ENCODE measurements at regions not wholly inside any gene's neighbourhood (a gene's known extent, or its start where the extent isn't known, plus 50 kb on each side); places are given as distances from the start of the nearest gene placed in this dataset.

DNA sequence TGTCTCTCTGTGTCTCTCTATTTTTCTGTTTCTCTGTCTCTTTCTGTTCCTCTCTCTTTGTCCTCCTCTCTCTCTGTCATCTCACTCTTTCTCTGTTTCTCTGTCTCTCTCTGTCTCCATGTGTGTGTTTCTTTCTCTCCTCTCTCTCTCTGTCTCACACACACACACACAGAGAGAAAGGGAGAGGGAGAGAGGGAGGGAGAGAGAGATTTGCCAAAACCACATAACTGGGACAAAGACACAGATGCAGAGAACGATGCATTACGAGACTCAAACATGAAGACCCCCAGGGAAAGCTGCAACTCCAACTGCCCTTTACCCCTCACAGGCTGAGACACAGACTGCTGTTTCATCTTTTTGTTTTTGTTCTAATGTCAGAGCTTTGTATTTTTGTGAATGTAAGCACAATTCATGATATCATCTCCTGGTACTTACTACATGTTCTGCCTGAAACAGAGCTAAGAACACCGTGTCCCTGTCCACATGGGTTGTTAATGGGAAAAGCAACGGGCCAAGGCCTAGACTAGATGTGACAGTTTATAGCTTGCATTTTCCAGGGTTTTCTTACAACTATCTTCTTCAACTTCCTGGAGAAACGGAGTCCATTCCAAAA lies 177.1 kb upstream of the ARID1B start:
- no peak for TF ChIP-seq CTCF (IDR thresholded peaks at IDR 0.05; ENCODE audit: insufficient read depth, low read depth, low read length, missing control alignments)
- no peak for DNase-seq (ENCODE audit: low read depth)
- H3K4me3 ChIP-seq (ENCODE audit: low read depth, low read length), result no peak overlapping the region

GRCh38 chr6:156599366-156599765 lies 177.8 kb upstream of the ARID1B start:
- DNase-seq (ENCODE audit: low read depth), result no peak
- TF ChIP-seq CTCF (IDR thresholded peaks at IDR 0.05; ENCODE audit: insufficient read depth, low read depth, low read length, missing control alignments), result no peak
- H3K4me3 ChIP-seq (ENCODE audit: low read depth, low read length), result no peak overlapping the region

DNA sequence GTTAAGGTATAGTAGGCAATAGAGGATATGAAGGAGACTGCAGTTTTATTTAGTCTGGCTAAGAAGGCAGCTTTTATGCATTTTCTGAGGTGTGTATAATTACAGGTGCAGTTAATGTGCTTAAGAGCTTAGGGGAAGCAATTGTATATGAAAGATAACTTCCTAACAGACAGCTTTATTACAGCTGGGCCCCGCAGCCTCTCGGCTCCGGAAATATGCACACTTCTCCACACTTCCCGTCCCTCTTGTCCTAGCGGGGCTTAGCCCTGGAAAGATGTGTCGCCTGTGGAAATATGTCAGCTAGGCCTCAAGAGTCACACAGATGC lies 178.4 kb upstream of the ARID1B start:
- TF ChIP-seq CTCF (IDR thresholded peaks at IDR 0.05; ENCODE audit: insufficient read depth, low read depth, low read length, missing control alignments), result no peak
- DNase-seq (ENCODE audit: low read depth), result no peak
- no peak overlapping the region for H3K4me3 ChIP-seq (ENCODE audit: low read depth, low read length)

GRCh38 chr6:156598071-156598854 lies 178.9 kb upstream of the ARID1B start:
- no peak overlapping the region for H3K4me3 ChIP-seq (ENCODE audit: low read depth, low read length)
- DNase-seq (ENCODE audit: low read depth), result no peak
- no peak for TF ChIP-seq CTCF (IDR thresholded peaks at IDR 0.05; ENCODE audit: insufficient read depth, low read depth, low read length, missing control alignments)

DNA sequence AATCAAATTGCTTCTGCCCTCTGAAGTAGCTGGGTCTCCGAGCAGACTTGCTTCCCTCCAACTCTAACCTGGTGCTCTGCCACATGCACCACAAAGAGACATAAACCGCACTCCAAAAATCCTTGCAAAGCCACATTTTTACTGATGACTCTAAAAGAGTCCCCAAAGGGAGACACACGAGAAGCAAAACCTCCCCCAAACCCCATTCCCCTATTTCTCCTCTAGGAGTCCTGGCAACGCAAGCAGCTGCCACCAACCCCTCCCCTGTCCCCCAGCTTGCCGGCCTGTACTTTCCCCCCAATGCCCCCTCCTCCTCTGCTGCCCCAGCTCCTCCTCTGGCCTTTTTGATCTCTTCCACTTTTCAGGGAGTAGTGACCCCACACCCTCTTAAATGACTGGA lies 180.1 kb upstream of the ARID1B start:
- no peak for TF ChIP-seq CTCF (IDR thresholded peaks at IDR 0.05; ENCODE audit: insufficient read depth, low read depth, low read length, missing control alignments)
- DNase-seq (ENCODE audit: low read depth), result no peak
- no peak overlapping the region for H3K4me3 ChIP-seq (ENCODE audit: low read depth, low read length)

- H3K4me3 ChIP-seq (ENCODE audit: low read depth, low read length), result no peak overlapping the region
- no peak for TF ChIP-seq CTCF (IDR thresholded peaks at IDR 0.05; ENCODE audit: insufficient read depth, low read depth, low read length, missing control alignments)
- DNase-seq (ENCODE audit: low read depth), result no peak
These were observed 181.7 kb upstream of the ARID1B start for GRCh38 chr6:156595476-156595875.

DNA sequence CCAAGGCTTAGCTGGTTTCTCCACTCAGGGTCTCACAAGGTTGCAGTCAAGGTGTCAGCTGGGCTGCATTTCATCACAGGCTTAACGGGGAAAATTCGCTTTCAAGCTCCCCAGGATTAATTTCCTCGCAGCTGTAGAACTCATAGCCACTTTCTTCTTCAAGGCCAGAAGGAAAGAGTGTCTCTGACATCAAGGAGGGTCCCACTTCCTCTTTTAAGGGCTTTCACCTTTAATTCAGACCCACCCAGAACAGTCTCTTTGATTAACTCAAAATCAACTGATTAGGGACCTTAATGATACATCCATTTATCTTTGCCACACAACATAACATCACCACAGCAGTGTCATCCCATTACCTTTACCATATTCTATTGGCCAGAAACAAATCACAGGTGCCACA lies 183.3 kb upstream of the ARID1B start:
- no peak for TF ChIP-seq CTCF (IDR thresholded peaks at IDR 0.05; ENCODE audit: insufficient read depth, low read depth, low read length, missing control alignments)
- H3K4me3 ChIP-seq (ENCODE audit: low read depth, low read length), result no peak overlapping the region
- DNase-seq (ENCODE audit: low read depth), result no peak
